ENCODE measurements at regions not wholly inside any gene's neighbourhood (a gene's known extent, or its start where the extent isn't known, plus 50 kb on each side); places are given as distances from the start of the nearest gene placed in this dataset.
"Not testable (repeated sequence)": the region's sequence is repeated elsewhere in the genome, so short reads cannot be mapped to it uniquely, and the experiment has no call there.

DNA sequence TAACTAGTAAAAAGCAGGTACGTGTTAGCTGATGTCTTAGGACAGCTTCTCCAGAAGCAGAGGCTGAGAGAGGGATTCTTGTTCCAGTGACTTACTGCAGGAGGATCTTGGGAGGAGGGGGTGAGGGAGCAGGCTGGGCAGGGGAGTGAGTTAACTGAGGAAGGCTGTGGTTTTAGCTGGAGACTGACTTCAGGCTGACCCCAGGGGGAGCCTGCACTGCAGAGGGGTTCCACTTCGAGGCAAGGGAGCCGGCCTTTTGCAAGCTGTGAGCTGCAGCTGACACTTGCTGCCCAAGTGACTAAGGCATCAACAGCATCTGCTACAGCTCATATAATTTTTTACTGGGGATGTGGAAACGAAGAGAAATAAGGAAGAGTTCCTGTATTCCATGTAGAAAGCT lies 50.4 kb upstream of the SOD1 start:
- no peak for DNase-seq

DNA sequence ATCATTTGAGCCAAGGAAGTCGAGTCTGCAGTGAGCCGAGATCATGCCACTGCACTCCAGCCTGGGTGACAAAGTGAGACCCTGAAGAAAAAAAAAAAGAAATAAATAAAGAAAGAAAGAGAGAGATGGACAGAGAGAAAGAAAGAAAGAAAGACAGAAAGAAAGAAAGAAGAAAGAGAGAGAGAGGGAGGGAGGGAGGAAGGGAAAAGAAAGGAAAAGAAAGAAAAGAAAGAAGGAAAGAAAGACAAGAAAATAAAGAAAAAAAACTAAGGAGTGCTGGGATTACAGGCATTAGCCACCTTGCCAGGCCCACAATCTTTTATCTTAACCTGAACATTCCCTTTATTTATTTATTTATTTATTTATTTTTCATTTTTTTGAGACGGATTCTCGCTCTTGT lies 51.7 kb upstream of the SOD1 start:
- DNase-seq, result no peak

DNA sequence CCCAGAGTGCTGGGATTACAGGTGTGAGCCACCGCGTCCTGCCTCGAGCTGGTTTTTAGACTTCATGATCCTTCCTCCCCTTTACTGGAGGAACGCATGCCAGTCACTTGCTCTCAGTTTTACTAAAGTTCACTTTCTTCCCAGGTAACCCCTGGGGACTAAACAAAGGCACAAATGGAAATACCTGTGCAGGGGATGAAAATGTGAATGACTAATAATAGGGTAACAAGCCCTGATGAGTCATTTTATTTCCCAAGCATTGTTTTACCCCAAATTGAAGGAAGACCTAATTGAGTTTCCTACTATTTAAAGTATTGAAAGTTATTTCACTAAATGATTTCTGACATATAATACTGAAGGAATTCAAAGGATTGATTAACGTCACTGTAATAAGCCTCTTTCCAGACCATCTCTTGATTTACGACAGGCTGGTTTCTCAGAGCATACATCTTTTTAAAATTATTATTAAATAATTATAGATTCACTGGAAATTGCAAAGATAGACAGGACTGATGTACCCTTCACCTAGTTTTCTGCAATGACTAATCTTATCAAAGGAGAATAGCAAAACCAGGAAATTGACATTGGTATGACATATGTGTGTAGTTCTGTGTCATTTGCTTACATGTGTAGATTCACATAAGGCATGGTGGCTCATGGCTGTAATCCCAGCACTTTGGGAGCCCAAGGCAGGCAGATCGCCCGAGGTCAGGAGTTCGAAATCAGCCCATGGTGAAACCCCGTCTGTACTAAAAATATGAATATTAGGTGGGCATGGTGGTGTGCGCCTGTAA lies 53.2 kb upstream of the SOD1 start:
- no peak for DNase-seq

DNA sequence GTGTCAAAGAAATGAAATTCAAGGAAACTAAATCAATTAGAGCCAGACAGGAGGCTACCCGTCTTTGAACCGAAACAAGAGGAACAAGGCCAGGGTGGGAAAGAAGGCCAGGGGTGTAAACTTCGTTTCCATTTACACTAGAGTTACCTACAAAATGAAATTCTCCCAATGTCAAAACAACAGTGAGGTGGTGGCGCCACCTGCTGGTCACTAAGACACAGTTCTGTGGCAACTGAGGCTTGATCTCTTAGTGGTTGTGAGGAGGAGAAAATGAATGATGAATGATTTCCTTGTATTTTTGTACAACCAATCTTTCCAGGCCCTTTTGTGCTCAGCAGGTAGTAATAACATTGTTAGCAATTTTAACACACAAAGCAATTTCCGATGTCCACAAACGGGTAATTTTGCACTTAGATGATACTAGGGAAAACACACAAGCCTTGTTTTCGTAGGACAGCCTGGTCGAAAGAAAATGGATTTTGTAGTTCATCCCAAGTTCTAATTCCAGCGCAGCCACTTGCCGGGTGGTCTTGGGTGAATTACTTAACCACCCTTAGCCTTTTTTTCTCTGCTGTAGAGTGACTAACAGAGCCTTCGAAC lies 54.8 kb upstream of the SOD1 start:
- DNase-seq, result peak; percentile 54

DNA sequence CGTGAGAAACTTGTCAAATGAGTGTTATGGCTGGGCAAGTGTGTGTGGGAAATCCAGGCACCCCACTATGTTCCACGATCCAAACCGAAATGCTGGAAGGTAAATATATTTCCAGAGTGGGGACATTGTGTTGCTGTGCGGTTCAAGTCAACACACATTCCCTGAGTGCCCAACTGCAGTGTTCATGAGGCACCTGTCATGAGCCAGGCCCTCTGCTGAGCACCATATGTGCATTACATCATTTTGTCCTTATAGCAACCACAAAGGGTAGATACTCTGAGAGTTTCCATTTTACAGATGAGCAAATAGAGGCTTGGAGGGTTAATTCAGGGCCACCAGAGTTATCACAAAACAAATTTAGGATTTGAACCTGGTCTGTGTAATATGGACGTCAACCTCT lies 59.9 kb upstream of the SOD1 start:
- no peak for DNase-seq

DNA sequence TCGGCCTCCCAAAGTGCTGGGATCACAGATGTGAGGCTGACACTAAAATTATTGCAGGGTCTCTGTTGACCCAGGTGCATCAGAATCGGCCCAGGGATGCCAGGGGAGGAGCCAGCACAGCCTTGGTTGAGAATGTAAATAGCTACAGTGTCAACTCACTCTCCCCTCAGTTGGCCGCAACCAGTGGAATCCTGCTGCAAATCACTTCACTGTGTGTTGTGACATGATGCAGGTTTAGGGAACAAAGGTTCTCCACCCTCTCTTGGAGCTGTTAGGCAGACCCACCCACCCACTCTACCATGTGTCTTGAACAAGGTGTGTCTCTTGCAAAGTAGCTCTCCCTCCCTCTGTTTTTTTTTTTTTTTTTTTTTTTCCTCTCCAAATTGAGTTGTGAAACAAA lies 60.5 kb upstream of the SOD1 start:
- DNase-seq, result no peak

DNA sequence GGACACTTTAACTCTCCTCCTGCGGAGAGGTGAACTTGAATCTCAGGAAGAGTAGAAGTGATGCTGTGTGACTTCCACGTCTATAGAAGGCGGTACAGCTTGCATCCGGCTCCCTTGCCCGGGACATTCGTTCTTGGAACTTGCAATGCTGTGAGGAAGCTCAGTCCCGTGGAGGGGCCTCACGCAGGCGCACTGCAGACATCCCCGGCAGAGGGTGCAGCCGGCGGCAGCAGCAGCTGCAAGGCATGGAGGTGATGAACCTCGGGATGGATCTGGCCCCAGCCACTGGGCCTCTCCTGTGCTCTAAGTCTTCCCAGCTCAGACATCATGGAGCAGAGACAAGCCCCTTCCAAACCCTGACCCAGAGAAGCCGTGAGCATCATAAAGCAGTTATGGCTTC lies 61.8 kb upstream of the SOD1 start:
- no peak for DNase-seq

DNA sequence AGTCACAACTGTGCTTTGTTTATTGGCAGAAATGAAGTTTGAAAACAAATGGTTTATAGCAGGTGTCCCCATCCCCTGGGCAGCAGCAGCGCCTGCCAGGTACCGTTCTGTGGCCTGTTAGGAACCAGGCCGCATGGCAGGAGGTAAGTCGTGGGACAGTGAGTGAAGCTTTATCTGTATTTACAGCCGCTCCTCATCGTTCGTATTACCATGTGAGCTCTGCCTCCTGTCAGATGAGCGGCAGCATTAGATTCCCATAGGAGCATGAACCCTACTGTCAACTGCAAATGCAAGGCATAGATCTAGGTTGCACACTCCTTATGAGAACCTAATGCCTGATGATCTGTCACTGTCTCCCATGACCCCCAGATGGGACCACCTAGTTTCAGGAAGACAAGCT lies 63.4 kb upstream of the SOD1 start:
- DNase-seq, result no peak

DNA sequence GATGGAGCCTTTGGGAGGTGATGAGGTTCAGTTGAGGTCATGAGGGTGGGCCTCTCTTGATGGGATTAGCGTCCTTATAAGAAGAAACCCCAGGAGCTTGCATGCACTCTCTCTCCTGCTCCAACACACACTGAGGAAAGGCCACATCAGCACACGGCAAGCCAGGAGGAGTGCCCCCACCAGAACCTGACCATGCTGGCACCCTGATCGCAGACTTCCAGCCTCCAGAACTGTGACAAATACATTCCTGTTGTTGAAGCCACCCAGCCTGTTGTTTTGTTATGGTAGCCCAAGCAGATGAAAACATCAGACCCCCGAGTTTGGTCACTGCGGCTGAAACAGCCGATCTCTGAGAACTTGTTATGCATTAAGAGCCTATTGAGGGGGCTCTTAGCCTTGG lies 64.8 kb upstream of the SOD1 start:
- DNase-seq, result no peak

DNA sequence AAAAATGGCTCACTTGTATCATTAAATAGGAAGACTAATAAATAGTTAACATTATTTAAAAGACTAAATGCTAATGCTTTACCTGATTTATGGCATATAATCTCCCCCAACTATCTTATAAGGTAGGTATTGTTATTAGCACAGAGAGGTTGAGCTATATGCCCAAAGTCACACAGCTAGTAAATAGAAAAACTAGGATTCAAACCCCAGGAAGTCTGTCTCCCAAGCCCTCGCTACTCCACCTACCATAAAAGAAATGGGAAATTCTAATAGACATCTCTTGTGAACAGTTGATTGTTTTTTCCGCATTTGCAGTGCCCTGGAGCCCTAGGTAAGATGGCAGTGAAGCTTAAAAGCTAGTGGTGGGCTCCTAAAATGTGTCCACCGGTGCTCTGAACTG lies 65.2 kb upstream of the SOD1 start:
- DNase-seq, result no peak

DNA sequence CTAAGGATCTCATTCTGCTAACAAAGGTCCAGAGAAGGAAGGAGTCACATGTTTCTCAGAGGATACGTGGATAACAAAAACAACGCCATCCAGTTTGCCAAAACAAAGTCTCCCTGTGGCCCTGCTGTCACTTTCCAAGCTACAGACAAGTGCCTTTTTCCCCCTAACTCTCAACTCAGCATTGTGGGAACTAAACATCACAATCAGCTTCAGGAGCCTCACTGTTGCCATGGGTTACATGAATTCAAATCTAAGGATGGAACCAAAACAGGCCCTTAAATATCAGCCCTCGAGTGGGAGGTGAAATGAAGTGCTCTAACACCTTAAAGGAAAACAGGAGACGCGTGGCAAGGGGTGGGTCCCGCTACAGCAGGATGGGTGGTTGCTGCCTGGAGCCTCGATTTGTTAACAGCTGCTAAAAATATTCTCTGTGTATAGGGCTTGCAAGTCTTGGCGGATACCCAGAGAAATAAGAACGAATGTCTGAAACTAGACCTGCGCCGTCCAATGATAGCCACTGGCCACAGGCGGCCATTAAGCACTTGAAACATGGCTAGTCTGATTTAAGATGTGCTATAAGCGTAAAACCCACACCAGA lies 66.4 kb upstream of the SOD1 start:
- DNase-seq, result no peak

DNA sequence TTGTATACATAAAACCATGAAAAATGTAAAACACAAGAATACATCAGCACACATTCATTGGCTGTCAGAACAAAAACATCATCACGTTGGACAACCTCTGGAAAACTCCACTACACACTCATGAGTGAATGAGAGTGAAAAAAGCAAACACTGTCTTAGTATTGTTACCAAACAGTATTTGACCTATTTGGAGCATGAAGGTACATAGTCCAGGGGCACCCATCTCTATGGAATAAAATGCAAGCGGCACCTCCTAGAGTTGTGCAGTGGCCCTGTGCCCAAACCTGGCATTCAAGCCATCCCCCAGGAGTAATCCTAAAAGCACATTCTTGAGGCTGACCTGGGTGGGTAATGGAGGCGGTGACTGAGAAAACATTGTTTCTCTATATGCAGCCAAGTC lies 67.0 kb upstream of the SOD1 start:
- DNase-seq, result no peak

DNA sequence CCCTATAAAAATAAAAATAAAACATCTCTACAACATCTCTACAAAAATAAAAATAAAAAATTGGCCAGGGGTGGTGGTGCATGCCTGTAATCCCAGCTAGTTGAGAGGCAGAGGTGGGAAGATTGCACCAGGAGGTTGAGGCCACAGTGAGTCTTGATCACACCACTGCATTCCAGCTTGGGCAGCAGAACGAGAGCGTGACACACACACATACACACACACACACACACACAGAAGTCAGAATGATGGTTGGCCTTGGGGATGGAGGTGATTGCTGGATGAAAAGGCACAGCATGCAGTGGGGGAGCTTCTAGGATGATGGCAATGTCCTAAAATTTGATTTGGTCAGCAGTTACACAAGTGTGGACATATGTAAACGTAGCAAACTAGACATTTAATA lies 69.7 kb upstream of the SOD1 start:
- DNase-seq, result no peak

DNA sequence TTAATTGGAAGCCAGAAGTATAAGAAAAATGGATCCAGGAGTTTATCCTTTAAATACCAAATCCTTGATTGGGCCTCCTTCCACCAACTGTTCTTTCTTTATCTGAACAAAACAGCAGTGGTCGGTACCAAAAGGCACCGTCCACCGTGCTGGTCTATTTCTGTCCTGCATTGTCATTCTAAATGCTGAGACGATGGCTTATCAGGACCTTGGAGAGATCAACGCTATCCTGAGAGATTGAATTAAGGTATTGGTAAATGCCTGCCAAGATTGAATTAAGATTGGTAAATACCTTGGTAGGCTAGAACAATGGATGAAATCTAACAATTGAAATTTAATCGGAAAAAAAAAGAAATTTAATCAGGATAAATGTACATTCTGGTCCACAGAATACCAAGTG lies 73.4 kb upstream of the SOD1 start:
- DNase-seq, result no peak

DNA sequence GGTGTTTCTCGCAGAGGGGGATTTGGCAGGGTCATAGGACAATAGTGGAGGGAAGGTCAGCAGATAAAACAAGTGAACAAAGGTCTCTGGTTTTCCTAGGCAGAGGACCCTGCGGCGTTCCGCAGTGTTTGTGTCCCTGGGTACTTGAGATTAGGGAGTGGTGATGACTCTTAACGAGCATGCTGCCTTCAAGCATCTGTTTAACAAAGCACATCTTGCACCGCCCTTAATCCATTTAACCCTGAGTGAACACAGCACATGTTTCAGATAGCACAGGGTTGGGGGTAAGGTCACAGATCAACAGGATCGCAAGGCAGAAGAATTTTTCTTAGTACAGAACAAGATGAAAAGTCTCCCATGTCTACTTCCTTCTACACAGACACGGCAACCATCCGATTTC lies 75.6 kb upstream of the SOD1 start:
- not testable (repeated sequence) for DNase-seq

DNA sequence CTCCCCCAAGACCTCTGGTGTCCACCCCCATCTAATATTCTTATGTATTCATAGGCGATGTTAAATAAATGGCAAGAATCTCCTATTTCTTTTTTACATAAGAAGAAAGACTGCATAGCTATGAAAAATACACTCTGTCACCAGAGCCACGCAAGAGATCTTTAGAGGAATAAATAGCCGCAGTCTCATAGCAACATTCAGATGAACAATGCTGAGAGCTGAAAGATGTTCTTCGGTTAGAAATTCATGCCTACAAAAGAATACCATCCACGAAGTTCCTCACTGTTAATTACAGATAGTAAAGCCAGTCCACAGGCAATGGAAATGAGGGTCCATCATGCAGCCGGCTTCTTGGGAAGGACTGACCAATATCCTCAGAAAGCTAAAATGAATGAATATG lies 76.0 kb upstream of the SOD1 start:
- DNase-seq, result no peak

DNA sequence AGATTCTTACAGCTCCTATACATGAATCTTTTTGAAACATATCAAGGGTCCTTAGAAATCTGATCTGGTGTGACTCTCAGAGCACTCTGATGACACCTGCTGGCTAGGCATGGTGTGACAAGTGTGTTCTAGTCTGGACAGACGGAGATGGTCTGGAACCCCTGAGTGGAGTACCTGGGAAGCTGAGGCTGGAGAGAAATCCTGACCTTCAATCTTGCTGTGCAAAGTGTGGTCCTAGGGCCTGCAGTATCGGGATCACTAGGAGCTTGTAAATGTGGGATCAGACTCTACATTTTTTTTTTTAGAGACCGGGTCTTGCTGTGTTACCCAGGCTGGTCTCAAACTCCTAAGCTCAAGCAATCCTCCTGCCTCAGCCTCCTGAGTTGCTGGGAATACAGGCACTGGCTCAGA lies 78.6 kb upstream of the SOD1 start:
- peak; percentile 49 for DNase-seq

DNA sequence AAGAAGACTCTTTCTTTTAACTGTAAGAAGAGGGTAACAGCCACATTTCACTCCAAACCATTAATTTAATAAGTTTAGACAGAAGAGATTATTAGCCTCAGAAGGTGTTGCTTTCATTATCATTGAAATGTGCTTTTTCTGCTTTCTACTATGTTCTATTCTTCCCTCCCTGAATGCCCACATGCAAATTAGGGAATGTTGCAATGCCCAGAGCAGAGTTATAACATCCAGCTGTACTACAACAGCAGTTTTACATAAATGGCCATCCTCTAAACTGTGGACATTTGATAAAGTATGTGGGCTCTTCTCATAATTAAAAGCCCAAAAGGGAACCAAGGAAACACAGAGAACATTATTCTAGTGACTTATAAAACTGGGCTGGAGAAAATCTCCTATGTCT lies 82.2 kb upstream of the SOD1 start:
- DNase-seq, result no peak

DNA sequence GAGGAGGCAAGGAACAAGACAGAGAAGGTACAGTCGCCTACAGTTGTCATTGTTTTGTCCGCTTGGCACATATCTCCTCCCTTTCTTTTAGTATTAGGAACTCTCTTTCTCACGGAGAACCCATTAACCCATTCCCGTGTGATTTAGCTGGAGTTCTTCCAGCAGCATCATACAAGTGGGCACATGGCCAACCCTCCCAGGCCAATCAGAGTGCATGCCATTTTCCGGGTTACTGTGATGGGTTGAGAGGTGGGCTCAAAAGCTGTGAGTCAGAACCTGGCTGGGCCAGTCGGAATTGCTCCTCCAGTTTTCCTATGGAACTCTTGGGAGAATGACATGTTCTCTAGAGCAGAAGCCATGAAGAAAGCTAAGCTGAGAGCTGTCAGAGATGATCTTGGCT lies 83.1 kb upstream of the SOD1 start:
- DNase-seq, result peak; percentile 51

DNA sequence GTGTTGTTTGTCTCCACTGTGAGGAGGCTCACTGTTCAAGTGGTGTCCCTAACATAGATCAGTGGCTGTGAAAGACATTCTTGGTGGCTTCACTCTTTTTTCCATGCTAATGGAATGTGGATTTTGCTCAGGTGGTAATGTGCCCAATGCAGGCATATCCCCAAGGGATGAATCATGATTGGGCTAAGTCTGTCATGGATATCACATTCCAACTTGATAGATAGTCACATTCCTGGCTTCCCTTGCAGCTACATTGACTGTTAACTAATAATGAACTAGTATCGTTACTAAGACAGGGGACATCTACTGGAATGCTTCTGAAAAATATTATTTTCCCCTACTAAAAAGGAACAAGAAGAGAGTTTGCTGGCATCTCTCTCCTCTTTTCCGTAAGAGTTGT lies 86.3 kb upstream of the SOD1 start:
- DNase-seq, result no peak

DNA sequence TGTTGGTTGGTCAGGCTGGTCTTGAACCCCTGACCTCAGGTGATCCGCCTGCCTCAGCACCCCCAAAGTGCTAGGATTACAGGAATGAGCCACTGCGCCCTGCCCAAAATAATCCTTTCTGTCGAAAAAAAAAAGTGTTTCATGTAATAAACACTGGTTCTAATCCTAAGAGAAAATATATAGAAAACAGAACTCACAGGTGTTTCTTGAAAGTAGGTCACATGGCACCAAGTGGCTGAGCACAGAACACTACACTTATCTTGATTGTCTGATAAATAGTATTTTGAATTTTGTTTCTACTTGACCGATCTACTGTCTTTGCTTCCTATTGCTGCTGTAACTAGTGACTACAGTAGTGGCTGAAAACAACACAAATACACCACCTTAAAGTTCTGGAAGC lies 87.6 kb upstream of the SOD1 start:
- DNase-seq, result no peak

DNA sequence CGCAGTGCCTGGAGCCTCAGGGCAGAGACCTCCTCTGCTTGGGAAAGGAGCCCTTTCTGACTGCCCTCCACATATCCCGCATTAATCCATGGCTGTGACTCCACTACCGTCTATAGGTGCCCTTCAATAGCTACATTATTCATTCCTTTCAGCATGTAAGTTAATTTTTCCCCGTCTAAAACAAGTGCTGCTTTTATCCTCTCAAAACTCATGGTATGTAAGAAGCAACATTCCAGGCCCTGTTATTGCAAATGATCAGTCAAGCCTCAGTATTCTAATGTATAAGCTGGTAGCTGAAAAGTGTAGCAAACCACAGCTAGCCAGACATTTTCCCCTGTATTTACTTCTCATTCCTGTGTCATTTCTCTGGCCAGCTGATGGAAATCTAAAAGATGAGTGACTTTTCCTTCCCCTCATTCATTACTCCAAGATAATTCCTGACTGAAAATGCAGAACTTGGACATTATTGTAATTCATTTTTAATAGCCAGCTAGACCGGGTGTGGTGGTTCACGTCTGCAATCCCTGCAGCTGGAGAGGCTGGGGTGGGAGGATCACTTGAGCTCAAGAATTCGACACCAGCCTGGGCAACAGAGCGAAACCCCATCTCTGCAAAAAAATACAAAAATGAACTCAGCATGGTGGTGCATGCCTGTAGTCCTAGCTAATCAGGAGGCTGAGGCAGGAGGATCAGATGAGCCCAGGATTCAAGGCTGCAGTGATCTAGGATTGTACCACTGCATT lies 88.5 kb upstream of the SOD1 start:
- no peak for DNase-seq

DNA sequence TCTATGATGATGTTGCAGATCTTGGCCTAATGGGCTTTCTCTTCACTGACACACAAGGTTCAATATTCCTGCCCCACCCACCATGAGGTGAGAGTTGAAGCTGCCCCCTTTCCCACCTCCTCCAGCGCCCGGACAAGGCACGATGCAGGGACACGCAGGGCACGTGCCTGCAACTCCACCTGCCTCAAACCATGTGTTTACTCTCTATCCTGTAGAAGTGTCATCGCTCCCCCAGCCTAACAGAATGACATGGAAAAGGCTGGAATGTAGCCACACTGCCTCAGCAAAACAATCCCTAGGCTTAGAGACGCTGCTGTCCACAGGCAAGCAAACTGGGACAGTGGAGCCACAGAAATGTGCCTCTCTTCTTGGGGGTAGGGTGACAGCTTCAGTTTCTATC lies 92.9 kb upstream of the SOD1 start:
- no peak for DNase-seq

DNA sequence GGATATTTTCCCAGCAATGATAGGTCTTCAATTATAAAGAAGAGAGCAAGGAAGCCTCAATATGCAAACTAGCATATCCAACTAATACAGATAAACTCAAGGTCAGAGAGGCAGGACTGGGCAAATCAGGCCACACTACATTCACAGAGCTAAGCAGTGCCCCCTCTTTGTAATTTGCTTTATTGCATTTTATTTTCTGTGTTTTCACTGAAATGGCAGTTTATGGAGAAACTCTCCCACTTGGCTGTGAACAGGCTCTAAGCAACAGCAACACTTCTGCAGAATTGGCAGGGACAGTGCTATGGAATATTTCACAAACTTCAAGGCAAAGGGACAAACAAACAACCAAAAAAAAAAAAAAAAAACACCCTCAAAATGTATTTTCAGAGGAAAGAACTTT lies 93.4 kb upstream of the SOD1 start:
- DNase-seq, result no peak
